ENCODE measurements at regions not wholly inside any gene's neighbourhood (a gene's known extent, or its start where the extent isn't known, plus 50 kb on each side); places are given as distances from the start of the nearest gene placed in this dataset.
"Not testable (repeated sequence)": the region's sequence is repeated elsewhere in the genome, so short reads cannot be mapped to it uniquely, and the experiment has no call there.

DNA sequence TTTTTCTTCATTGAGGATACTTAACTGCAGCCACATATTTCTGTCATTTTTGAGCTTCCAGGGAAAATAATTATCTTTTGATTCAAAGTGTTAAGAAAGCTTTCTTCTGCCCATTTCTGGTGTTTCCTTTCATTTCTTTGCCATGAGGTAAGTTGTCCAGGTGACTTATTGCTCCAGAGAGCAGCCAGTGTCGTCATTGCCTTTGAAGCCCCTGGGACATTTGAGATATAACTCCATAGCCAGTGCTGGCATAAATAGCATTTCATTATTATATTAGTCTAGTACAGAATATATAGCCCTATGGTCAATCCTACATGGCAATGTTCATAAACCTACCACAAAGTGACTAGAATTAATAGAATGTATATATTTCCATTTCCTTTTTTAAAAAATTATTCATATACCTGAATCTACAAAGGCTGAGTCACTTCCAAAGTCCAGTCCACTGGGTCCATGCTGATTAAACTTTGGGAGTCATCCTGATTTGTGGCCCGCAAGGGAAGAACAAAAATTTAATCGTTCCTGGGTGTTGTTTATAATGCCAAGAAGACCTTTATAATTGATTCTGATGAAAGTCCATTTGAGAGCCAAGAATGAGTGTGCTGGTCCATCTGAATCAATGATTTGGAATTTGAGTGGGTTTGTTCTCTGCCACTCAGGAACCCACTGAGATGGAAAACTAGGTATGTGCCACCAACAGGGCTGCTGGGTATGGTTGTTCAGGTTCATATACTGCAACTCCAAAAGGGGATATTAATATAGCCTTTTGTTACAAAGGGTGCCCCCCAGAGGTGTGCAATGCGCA lies 221.8 kb upstream of the PLXNA2 start:
- DNase-seq (ENCODE audit: low spot score): no peak

DNA sequence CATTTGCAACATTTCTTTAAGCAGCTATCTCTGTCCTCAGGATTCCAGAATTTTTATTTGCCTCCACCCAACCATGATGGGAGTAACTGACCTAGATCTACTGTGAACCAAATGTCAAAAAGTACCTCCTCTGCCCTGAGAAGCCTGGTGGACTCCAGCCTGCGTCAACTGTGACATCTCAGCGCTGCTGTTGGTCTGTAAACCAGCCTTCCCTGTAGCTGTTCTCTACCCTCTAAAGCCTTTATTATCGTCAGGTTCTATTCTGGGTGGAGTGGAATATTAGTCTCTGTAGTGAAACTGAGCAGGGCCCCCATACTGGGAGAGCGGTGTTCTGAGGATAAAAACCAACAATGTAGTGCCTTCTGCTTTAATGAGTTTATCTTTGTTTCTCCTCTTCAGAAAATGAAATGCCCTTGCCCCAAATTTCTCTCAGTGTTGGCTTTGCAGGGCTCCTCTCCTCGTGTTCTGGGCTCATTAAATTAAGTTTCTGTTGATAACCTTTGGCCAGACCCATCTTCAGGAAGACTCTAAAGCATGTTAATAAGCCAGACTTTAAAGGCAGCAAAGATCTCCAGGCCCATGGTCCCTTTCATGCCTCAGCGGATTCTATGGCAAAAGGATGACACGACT lies 223.1 kb upstream of the PLXNA2 start:
- DNase-seq (ENCODE audit: low spot score): no peak

DNA sequence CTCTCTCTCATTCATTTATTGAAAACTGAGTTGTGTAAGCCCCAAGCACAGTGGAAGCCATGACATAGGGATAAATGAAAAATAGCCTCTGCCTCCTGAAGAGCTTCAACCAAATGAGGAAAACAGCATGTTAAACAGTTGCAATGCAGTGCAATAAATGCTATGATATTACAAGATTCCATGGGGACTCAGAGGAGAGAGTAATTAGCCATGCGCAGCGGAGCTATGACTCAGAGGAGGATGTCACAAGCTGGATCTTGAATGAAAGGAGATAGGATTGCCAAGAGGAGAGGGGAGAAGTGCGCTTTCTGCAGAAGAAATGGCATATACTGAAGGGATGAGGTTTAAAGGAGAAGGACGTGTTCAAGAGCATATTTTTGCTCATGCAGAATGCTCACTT lies 231.3 kb upstream of the PLXNA2 start:
- DNase-seq (ENCODE audit: low spot score): peak; percentile 22

DNA sequence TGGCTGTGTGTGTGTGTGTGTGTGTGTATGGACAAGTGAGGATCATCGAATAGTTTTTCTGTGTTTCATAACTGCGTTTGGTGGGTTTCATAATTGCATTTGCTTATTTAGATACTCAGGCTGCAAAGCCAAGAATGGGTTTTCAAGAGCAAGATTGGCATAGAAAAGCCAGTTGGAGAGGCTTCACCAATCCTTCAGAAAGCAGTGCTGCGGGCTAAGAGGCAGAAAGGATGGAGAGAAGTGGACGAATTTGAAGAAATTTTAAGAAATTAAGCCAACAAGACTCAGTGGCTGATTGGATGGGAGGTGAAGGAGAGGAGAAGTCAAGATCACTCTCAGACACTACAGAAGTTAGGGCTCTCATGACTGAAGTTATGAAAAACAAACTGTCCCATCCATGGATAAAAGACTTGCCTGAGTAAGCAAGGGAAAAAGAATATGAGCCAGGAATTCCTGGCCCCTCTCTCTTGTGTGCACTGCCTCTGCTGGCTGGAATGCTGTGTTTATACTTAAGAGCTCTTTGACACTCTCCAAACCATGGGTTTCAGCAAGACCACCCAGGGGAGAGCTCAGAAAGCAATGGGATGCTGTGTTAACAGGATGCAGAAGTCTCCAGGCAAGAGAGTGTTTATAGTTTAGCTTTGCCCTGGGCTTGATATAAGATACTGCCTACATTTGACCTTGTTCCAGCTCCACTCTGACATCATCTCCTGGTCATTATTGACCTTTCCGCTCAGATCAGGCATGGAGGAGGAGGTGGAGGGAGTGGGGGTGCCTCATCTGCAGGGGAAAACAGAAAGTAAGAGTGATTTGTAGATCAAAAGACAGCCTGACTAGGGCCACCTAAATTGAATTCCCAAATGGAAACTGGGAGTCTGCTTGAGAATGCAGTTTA lies 232.0 kb upstream of the PLXNA2 start:
- peak; percentile 14 for DNase-seq (ENCODE audit: low spot score)

DNA sequence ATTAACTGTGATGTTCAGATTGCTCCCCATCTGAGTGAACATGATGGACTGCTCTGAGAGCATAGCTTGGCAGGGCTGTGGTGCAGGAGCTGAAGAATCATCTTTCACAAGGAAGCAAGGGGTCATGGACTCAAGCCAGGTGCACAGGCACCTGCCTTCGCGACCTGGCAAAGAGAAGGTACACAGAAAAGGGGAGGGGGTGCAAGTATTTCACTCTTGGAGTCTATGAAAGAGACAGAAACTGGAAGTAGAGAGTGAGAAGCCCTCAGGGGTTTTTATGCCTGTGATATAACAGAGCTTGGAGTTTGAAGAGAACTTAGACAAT lies 232.6 kb upstream of the PLXNA2 start:
- DNase-seq (ENCODE audit: low spot score): no peak

DNA sequence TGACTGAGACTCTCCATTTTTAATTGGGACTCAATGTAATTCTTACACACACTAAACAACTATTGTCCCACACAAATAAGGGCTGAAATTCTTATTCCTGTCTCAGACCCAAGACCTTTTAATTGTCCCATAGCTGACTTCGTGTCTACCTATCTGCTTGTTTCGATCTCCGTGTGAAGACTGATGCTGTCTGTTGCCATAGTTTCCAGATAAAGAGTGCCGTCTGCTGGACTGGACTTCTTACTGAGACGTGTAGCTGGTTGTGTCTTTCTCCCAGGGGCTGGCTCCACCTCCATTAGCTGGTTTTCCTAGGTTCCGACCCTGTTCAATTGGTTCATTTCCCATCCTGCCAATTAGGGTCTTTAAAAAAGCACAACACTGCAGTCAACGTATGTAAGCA lies 235.3 kb upstream of the PLXNA2 start:
- no peak for DNase-seq (ENCODE audit: low spot score)

DNA sequence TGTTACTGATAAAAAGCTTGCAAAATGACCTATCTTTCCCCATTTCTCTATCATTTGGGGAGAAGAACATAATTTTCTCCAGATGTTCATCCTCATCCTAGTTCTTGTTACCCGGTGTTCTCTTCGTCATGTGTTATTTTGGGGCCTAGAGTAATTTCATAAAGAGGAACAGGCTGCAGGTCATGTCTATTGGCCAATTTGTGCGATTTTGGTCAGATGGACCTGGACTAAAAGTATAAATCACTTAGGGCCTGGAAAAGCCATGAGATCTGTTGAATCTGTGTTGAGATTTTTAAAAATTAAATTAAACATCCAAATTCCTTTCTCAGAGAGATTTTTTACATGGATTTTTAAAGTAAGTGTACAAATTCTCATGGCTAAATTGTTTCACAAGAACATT lies 241.3 kb upstream of the PLXNA2 start:
- DNase-seq (ENCODE audit: low spot score): no peak

DNA sequence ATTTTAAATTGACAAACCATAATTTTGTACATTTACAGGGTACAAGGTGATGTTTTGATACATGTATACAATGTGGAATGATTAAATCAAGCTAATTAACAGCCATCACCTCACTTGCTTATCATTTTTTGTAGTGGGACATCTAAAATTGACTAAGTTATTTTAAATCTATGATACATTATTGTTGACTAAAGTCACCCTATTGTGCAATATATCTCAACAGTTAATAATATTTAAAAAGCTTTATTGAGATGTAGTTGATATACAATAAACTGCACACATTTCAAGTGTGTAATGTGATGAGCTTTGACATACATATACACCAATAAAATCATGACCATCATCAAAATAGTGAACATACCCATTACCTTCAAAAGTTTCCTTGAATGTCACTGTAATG lies 242.5 kb upstream of the PLXNA2 start:
- DNase-seq (ENCODE audit: low spot score): no peak

DNA sequence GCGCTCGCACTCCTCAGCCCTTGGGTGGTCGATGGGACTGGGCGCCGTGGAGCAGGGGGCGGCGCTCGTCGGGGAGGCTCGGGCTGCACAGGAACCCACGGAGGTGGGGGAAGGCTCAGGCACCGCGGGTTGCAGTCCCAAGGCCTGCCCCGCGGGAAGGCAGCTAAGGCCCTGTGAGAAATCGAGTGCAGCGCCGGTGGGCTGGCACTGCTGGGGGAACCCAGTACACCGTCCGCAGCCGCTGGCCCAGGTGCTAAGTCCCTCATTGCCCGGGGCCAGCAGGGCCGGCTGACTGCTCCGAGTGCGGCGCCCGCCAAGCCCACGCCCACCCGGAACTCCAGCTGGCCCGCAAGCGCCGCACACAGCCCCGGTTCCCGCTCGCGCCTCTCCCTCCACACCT lies 244.2 kb upstream of the PLXNA2 start:
- DNase-seq (ENCODE audit: low spot score): not testable (repeated sequence)

DNA sequence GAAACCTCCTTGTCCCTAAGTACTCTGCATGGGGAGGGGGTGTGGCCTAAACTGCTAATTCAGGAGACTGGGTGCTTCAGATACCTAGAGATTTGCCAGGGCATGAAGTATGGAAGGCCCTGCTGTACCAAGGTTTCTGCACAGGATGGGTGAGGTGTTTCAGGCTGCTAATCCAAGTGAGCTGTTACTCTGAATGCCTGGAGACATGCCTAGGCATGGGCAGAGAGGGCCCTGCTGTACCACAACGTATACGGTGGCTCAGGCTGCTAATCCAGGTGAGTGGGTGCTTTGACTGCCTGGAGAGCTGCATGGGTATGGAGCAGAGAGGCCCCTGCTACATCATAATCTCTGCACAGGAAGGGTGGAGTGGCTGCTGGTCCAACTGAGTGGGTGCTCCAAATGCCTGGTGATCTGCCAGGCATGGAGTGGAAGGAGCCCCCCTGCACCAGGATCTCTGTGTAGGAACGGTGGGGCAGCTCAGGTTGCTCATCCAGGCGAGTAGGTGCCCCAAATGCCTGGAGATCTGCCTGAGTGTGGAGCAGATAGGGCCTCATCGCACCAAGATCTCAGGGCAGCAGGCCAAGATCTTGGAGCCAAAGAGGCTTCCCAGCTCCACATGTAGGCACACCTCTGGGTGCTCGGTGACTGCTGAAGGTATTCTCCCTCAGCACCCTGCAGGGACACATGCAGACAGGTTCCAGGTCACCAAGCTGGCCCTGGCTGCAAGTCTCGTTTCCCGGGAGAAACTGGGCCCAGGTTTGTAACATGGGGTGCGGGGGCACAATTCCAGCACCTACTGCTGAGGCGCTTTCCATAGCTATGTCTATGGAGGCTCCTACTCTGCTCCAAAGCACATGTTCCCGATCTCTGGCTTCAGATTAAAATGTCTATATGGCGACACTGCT lies 252.5 kb upstream of the PLXNA2 start:
- DNase-seq (ENCODE audit: low spot score): no peak

DNA sequence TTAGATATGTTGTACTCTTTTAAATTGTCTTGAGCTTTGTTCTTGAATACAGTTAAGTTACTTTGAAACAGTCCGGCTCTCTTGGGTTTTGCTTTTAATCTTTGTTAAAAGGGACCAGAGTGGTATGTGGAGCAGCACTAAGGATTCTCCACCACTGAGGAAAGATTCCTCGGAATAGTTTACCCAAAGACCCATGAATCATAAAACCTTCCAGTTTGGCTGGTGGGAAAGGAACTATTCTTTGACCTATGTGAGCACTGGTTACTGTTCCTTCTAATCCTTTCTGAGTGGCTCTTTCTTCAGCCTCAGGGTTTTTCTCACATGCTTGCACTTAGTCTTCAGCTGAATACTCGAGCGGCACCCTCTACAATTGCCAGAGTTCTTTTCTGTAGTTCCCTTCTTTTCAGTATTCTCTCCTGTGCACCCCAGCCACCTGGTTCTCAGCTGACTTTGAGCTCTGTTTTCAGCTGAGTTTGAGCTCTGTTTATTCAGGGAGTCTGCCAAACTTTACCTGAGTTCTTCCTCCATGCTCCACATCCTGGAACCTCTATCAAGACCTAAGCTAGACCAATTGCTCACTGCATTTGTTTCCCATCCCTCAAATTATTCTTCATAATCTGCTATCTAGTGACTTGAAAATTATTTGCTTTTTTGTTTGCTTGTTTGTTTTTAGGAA lies 253.8 kb upstream of the PLXNA2 start:
- no peak for DNase-seq (ENCODE audit: low spot score)

DNA sequence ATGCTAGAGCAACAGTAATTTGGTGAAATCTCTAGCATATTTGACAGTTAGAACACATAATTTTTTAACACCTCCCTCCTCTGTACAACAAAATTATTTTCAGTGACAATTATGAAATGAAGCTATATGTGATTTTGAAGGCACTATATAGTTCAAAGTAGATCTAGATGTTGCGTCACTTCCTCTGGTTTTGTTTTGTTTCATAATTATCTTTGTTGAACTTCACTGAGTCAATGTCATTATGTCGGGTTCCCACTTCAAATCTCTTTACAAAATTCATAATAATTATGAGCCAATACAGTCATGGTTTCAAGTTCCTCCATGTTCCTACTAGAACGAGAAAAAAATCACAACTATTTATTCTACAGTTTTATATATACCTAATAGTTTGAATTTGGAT lies 254.8 kb upstream of the PLXNA2 start:
- DNase-seq (ENCODE audit: low spot score): no peak

DNA sequence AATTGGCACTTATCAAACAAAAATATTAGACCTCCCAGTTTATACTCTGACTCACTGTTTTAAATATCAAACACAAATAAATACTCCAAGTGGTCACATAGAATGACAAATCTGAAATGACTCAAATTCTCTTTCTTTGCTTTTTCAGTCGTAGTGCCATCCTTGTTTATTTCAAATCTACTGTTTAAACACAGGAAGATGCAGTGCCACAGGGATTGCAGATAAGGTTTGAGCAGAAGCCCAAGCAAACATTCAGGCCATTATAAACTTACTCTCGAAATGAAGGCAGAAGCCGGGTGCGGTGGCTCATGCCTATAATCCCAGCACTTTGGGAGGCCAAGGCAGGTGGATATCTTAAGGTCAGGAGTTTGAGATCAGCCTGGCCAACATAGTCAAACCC lies 255.4 kb upstream of the PLXNA2 start:
- DNase-seq (ENCODE audit: low spot score): no peak

DNA sequence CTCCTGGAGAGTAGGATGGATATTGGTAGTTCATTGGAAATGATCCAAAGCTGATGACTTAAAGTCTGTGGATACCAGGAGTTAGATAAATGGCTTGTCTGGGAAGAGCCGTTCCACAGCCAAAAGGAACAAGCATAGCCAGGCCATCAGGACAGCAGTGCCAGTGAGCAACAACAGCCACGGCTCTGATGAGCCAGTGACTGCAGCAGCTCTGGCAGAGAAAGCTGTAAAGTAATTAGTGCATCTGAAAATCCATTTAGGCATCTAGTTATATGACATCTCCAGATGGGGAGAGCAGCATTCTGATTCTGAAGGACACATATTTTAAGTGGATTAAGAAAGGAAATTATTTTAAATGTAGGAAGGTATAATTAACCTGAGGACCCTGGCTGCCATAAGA lies 256.2 kb upstream of the PLXNA2 start:
- no peak for DNase-seq (ENCODE audit: low spot score)

DNA sequence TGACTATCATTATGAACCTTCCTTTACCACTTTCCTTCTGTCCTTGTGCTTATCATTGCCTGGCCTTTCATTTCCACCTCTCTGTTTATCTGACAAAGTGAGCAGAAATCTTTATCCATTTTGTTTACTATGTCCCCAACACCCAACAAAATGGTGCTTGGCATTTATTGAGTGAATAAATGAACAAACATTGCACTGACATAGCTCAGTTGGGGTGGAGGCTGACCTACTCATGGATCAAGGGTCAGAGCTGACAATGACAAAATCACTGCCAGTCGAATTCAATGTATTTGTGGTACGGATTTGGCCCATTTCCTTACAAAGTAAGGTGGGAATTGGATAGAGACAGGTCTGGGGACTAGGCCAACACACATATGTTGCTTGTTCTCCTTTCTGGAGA lies 257.4 kb upstream of the PLXNA2 start:
- no peak for DNase-seq (ENCODE audit: low spot score)

DNA sequence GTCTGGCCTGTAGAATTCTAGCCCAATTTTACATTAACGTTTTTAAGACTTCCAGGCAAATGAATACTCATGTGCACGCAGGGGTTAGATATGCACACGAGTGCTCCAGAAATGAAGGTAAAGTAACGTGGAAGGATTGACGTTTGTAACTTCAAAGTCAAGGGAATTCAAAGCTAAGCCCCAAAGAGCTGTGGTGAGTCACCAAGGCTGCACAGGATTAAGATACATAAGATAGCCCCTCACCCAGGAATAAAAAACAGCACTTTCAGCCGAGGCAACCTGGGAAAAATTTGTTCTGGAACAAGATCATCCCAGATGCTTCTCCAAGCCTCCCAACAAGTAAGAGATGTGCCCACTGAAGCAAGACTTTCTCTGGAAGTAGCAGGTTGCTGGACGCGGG lies 259.6 kb upstream of the PLXNA2 start:
- no peak for DNase-seq (ENCODE audit: low spot score)

DNA sequence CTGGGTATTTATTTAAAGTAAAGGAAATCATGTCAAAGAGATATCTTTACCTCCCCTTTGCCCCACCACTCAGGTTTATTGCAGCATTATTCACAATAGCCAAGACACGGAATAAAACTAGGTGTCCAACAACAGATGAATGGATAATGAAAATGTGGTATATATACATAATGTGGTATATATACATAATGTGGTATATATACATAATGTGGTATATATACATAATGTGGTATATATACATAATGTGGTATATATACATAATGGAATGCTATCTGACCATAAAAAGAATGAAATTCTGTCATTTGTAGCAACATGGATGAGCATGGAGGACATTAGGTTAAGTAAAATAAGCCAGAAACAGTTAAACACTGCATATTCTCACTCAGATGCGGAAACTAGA lies 262.6 kb upstream of the PLXNA2 start:
- no peak for DNase-seq (ENCODE audit: low spot score)

DNA sequence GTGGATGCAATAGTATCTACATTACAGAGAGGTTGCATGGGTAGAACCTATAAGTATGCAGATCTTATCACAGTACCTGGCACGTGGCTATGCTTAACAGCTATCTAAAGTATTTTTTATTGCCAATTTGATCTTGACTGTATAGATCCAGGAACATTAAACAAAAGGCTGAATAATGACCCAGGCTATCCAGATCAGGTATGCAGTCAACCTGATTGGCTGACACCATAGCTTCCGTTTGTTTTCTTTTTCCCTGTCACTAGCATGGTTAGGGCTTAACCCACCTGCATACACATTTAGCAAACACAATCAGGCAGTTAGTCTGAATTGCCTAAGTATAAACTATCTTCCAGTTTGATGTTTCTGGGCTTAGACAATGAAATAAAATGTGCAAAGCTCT lies 264.9 kb upstream of the PLXNA2 start:
- no peak for DNase-seq (ENCODE audit: low spot score)

DNA sequence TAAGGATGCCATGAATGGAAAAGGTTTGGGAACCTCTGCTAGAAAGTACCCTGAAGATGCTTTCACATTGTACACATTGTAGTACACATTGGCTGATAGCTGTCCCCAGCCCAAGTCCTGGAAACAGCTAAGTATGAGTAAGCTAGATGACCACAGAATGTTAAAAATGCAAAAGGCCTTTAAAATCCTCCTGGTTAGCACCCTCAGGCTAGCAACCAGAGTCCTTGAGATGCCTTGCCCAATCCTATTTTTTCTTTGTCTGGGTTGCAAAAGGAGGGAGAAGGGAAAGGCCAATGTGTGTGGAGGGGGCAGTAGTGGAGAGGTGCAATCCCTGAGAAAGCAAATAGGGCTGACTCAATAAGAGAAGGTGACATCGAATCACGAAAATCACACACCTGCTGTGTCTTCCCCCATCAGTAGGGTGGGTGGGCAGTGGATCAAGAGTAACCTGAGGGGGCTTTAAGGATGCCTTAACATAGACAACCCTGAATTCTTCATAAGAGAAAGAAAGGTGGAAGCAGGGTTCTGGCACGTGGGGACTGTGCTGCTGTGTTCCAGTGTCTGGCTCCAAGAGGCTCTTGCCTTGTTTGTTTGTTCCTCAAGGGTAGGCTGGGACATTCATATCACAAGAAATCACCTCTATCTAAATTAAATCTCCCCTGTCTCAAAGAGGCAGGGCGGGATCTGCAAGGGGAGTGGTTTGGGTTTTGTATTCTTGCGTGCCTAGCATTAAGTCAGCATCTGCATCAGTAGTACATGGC lies 266.2 kb upstream of the PLXNA2 start:
- DNase-seq (ENCODE audit: low spot score): peak; percentile 71

DNA sequence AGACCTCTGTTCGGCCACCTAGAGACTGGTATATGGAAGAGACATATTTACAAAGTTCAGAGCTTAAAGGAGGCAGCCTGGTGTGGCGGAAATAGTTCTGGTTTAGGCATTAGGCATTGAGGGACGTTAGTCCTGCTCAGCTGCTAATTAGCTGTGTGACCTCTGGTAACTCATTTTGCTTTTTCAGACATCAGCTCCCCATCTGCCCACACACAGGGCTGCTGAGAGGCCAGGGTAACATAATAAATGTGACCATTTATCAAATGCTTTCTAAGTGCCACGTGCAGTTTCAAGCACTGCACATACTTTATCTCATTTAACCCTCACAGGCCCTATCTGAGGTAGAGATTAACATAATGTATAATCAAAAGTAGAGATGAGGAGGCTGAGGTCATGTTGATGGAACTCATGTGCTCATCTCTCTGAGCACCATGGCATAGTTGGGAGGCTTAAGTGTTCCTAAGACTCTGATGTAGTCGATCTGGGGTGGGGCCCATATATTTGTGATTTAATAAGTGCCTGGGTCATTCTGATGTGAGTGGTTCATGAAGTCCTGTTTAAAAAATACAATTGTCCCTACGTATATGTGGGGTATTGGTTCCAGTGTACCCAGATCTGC lies 267.2 kb upstream of the PLXNA2 start:
- no peak for DNase-seq (ENCODE audit: low spot score)

Measured in AG20443 (cell line).